CD14-positive monocyte (primary cell): ENCODE measurements at regions not wholly inside any gene's neighbourhood (a gene's known extent, or its start where the extent isn't known, plus 50 kb on each side); places are given as distances from the start of the nearest gene placed in this dataset.
A peak's percentile ranks its signal among the peaks of the same experiment; 100 is the strongest.

ENCODE experiments used
- DNase-seq, 3 donors: peaks; one replicate each; pipeline ENCODE4 v3.0.0-alpha.2; 2011 to 2022
- H2AFZ ChIP-seq: 2 replicates; pipeline ENCODE4 v1.6.0; 2012; ENCODE audit warnings: mild to moderate bottlenecking, low read depth, low read length, inconsistent platforms; ENCODE audit not compliant: insufficient read depth, poor library complexity, severe bottlenecking
- H3K27ac ChIP-seq, 2 donors: 1 replicate in 1 of 2; 2 replicates in 1 of 2; pipeline ENCODE4 v1.5.1; 2012 to 2013; ENCODE audit warnings: low read length in 2 of 2, control low read depth in 1 of 2, inconsistent platforms in 1 of 2, low read depth in 1 of 2, mild to moderate bottlenecking in 1 of 2
- H3K27me3 ChIP-seq, 2 donors: one replicate each; pipeline versions ENCODE4 v1.6.0 to v1.6.1; 2011 to 2013; ENCODE audit warnings: low read length in 2 of 2; ENCODE audit not compliant: control insufficient read depth in 2 of 2, insufficient read depth in 2 of 2
- H3K36me3 ChIP-seq, 2 donors: replicated peaks in 1 of 2; 1 replicate in 1 of 2; 2 replicates in 1 of 2; pipeline versions ENCODE4 v1.5.1 to v1.6.1; 2012 to 2013; ENCODE audit warnings: low read length in 2 of 2, control low read depth in 1 of 2, inconsistent platforms in 1 of 2, mild to moderate bottlenecking in 1 of 2; ENCODE audit not compliant: insufficient read depth in 2 of 2, control insufficient read depth in 1 of 2
- H3K4me1 ChIP-seq, 2 donors: 1 replicate in 1 of 2; 2 replicates in 1 of 2; pipeline versions ENCODE4 v1.5.1 to v1.6.1; 2012 to 2013; ENCODE audit warnings: low read length in 2 of 2, control low read depth in 1 of 2, inconsistent platforms in 1 of 2, mild to moderate bottlenecking in 1 of 2, moderate library complexity in 1 of 2; ENCODE audit not compliant: insufficient read depth in 2 of 2, control insufficient read depth in 1 of 2
- H3K4me2 ChIP-seq: replicated peaks from 2 replicates; pipeline ENCODE3; 2012; ENCODE audit warnings: low read length, moderate library complexity, mild to moderate bottlenecking; ENCODE audit not compliant: poor library complexity, severe bottlenecking; ENCODE audit errors: extremely low read depth
- H3K4me3 ChIP-seq, 3 experiments: fragments of 200-600 bp in 1 of 3; sonication (generic) in 1 of 3; replicated peaks in 1 of 3; 1 replicate in 2 of 3; 2 replicates in 1 of 3; pipeline ENCODE4 v1.5.1; 2011 to 2013; ENCODE audit warnings: low read length in 3 of 3, mild to moderate bottlenecking in 3 of 3, control low read depth in 2 of 3, low read depth in 2 of 3, inconsistent platforms in 1 of 3, moderate library complexity in 1 of 3
- H3K79me2 ChIP-seq: 2 replicates; pipeline ENCODE4 v1.6.0; 2012; ENCODE audit warnings: mild to moderate bottlenecking, control low read depth, inconsistent platforms, low read length, moderate library complexity; ENCODE audit not compliant: insufficient read depth
- H3K9ac ChIP-seq: 2 replicates; pipeline ENCODE4 v1.6.0; 2017; ENCODE audit warnings: low read length, mild to moderate bottlenecking; ENCODE audit not compliant: insufficient read depth, poor library complexity, severe bottlenecking
- H3K9me3 ChIP-seq, 2 donors: replicated peaks in 1 of 2; 1 replicate in 1 of 2; 2 replicates in 1 of 2; pipeline versions ENCODE4 v1.5.1 to v1.6.1; 2012 to 2013; ENCODE audit warnings: low read length in 2 of 2, control low read depth in 1 of 2; ENCODE audit not compliant: control insufficient read depth in 1 of 2, insufficient read depth in 1 of 2
- H4K20me1 ChIP-seq: 2 replicates; pipeline ENCODE4 v1.6.0; 2012; ENCODE audit warnings: mild to moderate bottlenecking, low read length, control low read depth, moderate library complexity; ENCODE audit not compliant: insufficient read depth
- H3K27ac Mint-ChIP-seq, 7 donors: one replicate each; pipeline ENCODE4 v1.8.0; 2020; ENCODE audit warnings: mild to moderate bottlenecking in 7 of 7, mixed read lengths in 7 of 7, moderate library complexity in 6 of 7, inconsistent platforms in 2 of 7
- H3K27me3 Mint-ChIP-seq, 3 donors: one replicate each; pipeline ENCODE4 v1.8.0; 2021 to 2022; ENCODE audit warnings: low read depth in 3 of 3, mild to moderate bottlenecking in 3 of 3, mixed read lengths in 3 of 3, moderate library complexity in 3 of 3, inconsistent platforms in 1 of 3
- H3K36me3 Mint-ChIP-seq, 2 donors: one replicate each; pipeline ENCODE4 v1.8.0; 2020; ENCODE audit warnings: mixed read lengths in 2 of 2, inconsistent platforms in 1 of 2, mild to moderate bottlenecking in 1 of 2
- H3K4me1 Mint-ChIP-seq: one replicate; pipeline ENCODE4 v1.8.0; 2020; ENCODE audit warnings: mild to moderate bottlenecking, mixed read lengths
- H3K4me3 Mint-ChIP-seq, 2 donors: one replicate each; pipeline ENCODE4 v1.8.0; 2020; ENCODE audit warnings: mild to moderate bottlenecking in 2 of 2, mixed read lengths in 2 of 2, moderate library complexity in 1 of 2
- H3K9me3 Mint-ChIP-seq, 7 donors: one replicate each; pipeline ENCODE4 v1.8.0; 2020 to 2022; ENCODE audit warnings: mixed read lengths in 7 of 7, mild to moderate bottlenecking in 6 of 7, moderate library complexity in 6 of 7, inconsistent platforms in 2 of 7
- CTCF ChIP-seq: fragments of 200-600 bp; IDR thresholded peaks from one replicate; pipeline ENCODE4 v1.8.0; 2022; ENCODE audit warnings: antibody characterized with exemption, mild to moderate bottlenecking
- WGBS: methylation state at CpG from one replicate; pipeline ENCODE4 v1.1.5; 2013; ENCODE audit warnings: missing lambda C conversion rate; ENCODE audit not compliant: insufficient coverage; 5-methylcytosine and 5-hydroxymethylcytosine counted together
- intact Hi-C, 2 donors: fragments of 100-400 bp; cut with micrococcal nuclease; formaldehyde crosslinking; loops; one replicate each; pipeline versions ENCODE4 v1.15.0 to v1.15.1; 2023

GRCh38 chr11:69985331-69985640, 92.8 kb upstream of the ANO1 start:
- H3K9me3 Mint-ChIP-seq: peaks cover 0 to 9% (median 0%) of the 10 kb centered on the region in 7 donors
- H3K27ac Mint-ChIP-seq: no peak overlapping the region
- H3K27ac ChIP-seq: no peak overlapping the region

GRCh38 chr11:69985641-69986439, 92.3 kb upstream of the ANO1 start:
- WGBS: 5% methylated on average over 72 of the region's 75 CpGs
- Mint-ChIP-seq H3K4me3 (peak overlapping the region in 1 of 2 donors; percentile 71), H3K27me3 (peaks cover 54 to 72% (median 71%) of the 10 kb centered on the region in 3 donors)

More at GRCh38 chr11:69985331-69985640, 92.8 kb upstream of the ANO1 start:
- WGBS: 4% methylated on average over 9 of the region's 15 CpGs
- Histone ChIP-seq H3K9me3 (peaks cover 0 to 15% of the 10 kb centered on the region in 2 donors), H4K20me1 (no peaks in the 10 kb centered on the region), H2AFZ (no peak overlapping the region), H3K4me2 (no peak overlapping the region), H3K36me3 (no peaks in the 10 kb centered on the region), H3K4me3 (no peak overlapping the region), H3K79me2 (no peaks in the 10 kb centered on the region), H3K9ac (no peak overlapping the region), H3K4me1 (no peaks in the 10 kb centered on the region), H3K27me3 (peaks cover 29 to 57% of the 10 kb centered on the region in 2 donors)
- no peak for TF ChIP-seq CTCF
- Mint-ChIP-seq H3K4me3 (peak overlapping the region in 1 of 2 donors; percentile 71), H3K27me3 (peaks cover 54 to 72% (median 68%) of the 10 kb centered on the region in 3 donors), H3K36me3 (no peaks in the 10 kb centered on the region), H3K4me1 (no peaks in the 10 kb centered on the region)
- DNase-seq: no peak
- intact Hi-C loops: no loop called here

More at GRCh38 chr11:69985641-69986439, 92.3 kb upstream of the ANO1 start:
- H4K20me1 ChIP-seq: no peaks in the 10 kb centered on the region
- H3K4me1 ChIP-seq: no peaks in the 10 kb centered on the region
- no peak for DNase-seq
- H3K36me3 Mint-ChIP-seq: no peaks in the 10 kb centered on the region
- H3K27ac ChIP-seq: no peak overlapping the region
- intact Hi-C loops: no loop called here
- no peak overlapping the region for H2AFZ ChIP-seq
- no peaks in the 10 kb centered on the region for H3K79me2 ChIP-seq
- H3K4me1 Mint-ChIP-seq: no peaks in the 10 kb centered on the region
- peaks cover 29 to 57% of the 10 kb centered on the region in 2 donors for H3K27me3 ChIP-seq
- no peak overlapping the region for H3K4me3 ChIP-seq
- H3K9me3 Mint-ChIP-seq: peaks cover 0 to 9% (median 0%) of the 10 kb centered on the region in 7 donors
- H3K9ac ChIP-seq: no peak overlapping the region
- no peaks in the 10 kb centered on the region for H3K36me3 ChIP-seq
- no peak for TF ChIP-seq CTCF
- no peak overlapping the region for H3K4me2 ChIP-seq
- H3K9me3 ChIP-seq: peaks cover 0 to 15% of the 10 kb centered on the region in 2 donors
- no peak overlapping the region for H3K27ac Mint-ChIP-seq
